GM21737 (cell line): ENCODE measurements at regions not wholly inside any gene's neighbourhood (a gene's known extent, or its start where the extent isn't known, plus 50 kb on each side); places are given as distances from the start of the nearest gene placed in this dataset.

Experiments
- ATAC-seq: cut with Tn5 transposase; IDR thresholded peaks from one replicate; pipeline ENCODE4 v1.9.1; 2021; ENCODE audit warnings: mild to moderate bottlenecking, moderate library complexity; ENCODE audit not compliant: unreplicated experiment

GRCh38 chr6:74782346-74782745 lies 423.5 kb downstream of the COL12A1 start:
- no peak for ATAC-seq

- ATAC-seq = no peak
Measured at GRCh38 chr6:74780831-74781230, 425.0 kb downstream of the COL12A1 start.

DNA sequence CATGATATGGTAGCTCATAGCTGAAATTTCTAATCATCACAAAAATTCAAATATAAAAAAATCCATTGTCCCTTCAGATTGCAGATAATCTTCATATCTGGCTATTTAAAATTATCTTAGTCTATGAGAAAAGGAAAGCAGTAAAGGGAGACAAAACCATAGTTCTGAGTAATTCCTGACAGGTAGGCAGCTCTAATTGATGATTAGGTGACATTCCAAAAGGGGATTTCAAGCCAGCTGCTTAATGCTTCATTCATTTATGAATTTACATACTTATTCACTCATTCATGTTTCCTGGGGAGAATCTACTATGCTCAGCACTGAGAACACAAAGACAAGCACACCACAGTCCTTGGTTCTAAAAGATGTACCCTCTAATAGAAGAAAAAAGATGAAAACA lies 437.1 kb downstream of the COL12A1 start:
- no peak for ATAC-seq

DNA sequence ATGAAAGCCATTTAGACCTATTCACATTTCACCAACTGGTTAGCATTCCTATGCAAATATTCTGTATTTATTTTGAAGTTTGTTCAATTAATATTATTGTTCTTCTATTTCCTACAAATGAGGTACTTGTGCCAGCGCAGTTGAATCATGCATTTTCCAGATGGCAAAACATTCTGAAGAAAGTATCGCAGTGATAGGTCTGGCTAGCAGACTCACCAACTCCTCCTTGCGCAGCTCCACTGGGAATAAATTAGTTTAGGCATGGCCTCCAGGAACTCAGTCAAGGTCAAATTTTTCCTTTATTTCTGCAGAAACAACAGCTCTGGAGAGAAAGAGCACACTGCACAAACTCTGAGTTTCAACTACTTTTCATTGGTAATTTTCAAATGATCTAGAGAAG lies 437.7 kb downstream of the COL12A1 start:
- ATAC-seq = no peak

DNA sequence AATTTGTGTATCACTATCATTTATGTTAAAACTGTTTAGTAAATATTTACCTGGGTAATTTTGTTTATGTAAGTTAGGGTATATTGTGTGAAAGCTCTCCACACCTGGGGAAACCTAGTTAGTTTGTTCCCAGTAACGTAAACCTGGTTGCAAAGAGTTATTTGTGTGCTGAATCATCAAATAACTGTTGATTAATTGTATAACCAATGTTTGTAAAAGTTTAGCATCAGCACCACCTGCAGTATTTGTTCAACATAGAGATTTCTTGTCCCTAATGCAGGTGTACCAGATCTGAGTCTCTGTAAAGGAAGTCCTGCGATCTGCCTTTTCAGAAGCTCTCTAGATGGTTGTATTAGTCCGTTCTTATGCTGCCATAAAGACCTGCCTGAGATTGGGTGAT lies 440.4 kb downstream of the COL12A1 start:
- ATAC-seq = no peak

DNA sequence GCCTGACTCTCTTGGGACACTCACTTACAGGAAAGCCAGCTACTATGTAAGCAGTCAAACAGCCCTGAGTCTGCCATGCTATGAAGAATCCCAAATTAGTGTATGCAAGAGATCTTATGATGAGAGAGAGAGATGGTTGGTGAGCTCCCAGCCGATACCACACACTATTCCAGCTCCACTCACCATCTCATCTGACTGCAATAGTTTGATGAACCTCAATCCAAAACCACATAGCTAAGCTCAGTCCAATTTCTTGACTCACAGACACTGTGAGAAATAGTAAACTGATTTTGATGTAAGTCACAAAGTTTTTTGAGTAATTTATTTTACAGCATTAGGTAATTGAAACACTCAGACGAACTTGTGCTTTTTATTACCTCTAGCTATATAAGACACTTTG lies 441.4 kb downstream of the COL12A1 start:
- no peak for ATAC-seq

GRCh38 chr6:74762841-74763240 lies 443.0 kb downstream of the COL12A1 start:
- ATAC-seq = no peak

DNA sequence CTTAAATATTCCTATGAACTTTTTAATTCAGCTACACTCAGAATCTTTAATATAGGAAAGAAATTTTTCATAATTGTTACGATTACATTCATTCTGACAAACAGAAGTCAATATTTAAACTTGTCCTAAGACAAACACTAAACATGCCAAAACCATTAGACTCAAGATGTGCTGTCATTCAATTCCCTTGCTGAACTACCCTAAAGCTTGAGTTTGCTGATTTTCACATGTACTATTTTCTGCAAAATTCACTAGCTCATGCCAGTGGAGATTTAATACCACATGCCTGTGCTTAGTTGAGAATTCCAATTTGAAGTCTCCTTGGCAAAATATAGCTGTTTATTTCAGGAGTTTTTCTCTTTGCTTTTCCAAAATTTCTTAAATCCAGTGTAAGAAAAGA lies 448.0 kb downstream of the COL12A1 start:
- ATAC-seq = no peak

GRCh38 chr6:74756923-74757322 lies 448.9 kb downstream of the COL12A1 start:
- no peak for ATAC-seq

- ATAC-seq = no peak
Measured at GRCh38 chr6:74755778-74756177, 450.1 kb downstream of the COL12A1 start.

GRCh38 chr6:74755196-74755595 lies 450.7 kb downstream of the COL12A1 start:
- ATAC-seq = no peak

DNA sequence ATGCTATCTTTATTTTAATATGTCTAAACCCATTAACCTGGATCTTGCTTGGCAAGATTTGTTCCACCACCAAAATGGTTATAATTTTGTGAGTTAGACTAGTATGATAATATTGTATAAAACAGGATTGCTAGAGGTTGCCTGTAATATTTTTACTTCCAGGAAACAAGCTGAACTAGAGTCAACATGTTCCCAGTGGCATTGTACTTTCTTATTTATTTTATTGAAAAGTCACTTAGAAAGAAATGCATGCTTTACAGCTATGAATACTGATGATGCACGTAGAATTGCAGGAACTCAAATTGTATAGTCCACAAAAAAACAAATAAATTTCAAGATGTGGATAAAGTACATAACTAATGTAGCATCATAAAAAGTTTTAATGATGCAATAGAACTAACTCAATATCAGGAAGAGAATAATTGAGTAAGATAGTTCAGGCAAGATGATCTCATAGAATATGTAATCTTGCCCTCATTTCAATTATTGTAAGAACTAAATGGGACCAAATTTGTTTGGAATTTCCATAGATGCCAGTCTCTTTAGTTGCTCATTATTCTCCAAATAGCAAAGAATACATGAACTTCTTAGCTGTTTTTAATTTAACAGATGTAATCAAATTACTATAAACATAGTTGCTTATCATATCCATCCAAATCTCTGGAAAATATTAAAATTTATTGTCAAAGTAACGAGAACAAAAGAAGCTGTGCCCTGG lies 451.8 kb downstream of the COL12A1 start:
- no peak for ATAC-seq

- ATAC-seq = no peak
Measured at GRCh38 chr6:74752303-74752702, 453.6 kb downstream of the COL12A1 start.

- ATAC-seq = no peak
Measured at GRCh38 chr6:74750826-74751225, 455.0 kb downstream of the COL12A1 start.

DNA sequence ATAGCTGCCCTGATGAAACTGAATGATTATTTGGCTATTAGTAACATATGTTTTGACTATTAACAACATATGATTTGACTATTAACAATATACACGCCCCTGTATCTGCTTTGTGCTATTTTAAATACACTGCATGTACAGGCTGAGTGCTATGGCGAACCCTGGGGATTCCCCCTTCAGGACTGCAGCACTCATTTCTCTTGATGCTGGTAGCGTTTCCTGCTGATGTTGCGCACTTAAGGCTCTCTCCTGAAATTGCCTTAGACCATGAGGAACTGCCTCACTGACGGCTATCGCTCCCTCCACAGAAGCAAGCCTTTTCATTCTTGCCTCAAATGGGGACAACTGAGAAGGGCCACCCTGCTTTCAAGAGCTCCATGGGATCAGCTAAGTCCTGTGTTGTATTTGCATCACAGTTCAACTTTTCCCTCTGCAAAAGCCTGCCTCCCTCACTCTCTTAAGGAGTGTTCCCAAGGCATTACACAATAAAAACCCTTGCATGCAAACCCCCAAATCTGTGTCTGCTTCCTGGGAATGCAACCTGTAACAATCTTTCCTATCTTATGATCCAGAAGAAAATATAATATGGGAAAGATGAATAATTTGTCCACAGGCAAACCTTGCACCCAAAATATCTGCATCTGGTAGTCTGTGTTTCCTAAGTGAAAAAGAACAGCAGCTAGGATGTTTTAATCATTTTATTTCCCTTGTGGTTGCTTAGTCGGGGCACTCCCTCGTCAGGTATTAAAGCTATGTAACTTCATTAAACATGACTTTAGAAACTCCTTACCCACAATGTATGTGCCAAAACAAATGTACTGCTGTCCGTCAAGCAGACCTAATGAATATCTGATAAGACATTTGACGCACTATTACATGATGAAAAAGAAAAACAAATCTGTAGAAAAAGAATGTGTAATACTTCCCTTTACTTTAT lies 456.4 kb downstream of the COL12A1 start:
- ATAC-seq = no peak

GRCh38 chr6:74745670-74746069 lies 460.2 kb downstream of the COL12A1 start:
- ATAC-seq = no peak

DNA sequence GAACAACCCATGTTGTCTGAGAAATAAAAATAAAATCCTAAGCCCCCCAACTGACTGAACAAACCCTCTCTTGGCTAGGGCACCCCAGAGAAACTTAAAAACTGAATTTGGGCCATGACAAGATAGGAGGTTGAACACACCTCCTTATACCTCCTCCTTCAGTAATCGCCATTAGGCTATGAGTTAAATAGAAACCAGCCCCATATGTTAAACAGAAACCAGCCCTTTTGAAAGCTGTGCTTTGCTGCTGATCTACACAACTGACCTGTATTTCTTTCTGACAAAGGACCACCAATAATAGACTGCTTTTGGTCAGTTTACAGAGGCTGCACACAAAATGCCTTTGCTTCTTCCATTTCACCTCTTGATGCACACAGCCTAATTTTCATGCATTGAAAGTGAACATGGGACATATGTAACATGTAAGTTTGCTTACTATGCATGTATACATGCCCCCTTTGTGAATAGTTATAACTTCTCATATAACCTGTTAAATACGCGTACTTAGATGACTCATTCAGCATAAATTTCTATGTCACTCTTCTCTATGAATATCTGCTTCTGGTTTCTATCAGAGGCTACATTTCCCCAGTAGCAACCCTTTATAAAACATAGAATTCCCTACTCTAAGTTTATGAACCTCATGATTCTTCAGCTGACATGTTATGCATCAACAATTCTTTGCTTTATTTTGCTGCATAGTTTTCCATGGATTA lies 462.9 kb downstream of the COL12A1 start:
- ATAC-seq = no peak

DNA sequence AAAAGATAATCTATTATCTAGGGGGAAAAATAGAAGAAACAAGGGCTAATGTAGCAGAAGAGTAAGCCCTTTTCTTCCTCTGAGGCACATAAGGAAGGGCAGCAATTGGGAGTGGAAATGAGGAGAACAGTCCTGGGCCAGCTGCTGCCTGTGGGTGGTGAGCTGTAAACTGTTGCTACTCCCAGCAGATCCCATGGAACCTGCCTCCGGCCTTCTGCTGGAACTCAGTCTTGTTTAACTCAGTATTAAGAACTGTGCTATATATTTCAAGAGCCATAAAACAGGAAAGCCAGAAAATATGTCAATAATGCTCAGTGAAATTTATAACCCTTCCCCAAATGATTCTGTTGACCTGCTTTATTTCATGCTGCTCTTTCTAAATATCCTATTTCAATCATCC lies 464.2 kb downstream of the COL12A1 start:
- ATAC-seq = no peak

- no peak for ATAC-seq
Measured at GRCh38 chr6:74735304-74735703, 470.5 kb downstream of the COL12A1 start.

DNA sequence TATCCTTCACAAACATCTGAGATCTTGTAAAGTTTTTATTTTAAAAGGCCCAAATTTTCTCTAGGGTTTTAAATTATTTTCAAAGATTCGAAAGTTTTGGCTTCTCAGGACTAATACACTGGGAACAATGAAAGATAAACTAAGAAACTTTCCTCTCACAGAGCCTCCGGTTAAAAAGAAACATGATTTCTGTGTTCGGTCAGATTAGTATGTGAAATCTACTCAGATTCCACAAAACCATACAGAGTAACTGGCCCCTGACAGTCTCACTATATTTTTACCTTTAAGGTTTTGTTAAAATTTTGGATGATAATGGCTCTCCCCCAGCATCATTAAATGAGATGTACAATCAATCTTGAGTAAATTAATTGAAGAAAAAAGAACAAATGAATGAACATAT lies 471.0 kb downstream of the COL12A1 start:
- ATAC-seq = no peak

GRCh38 chr6:74733830-74734620 lies 471.8 kb downstream of the COL12A1 start:
- no peak for ATAC-seq
